GM12872 (cell line): ENCODE measurements at regions not wholly inside any gene's neighbourhood (a gene's known extent, or its start where the extent isn't known, plus 50 kb on each side); places are given as distances from the start of the nearest gene placed in this dataset.

Experiments used
- CTCF ChIP-seq: IDR thresholded peaks from 3 replicates; pipeline ENCODE4 v1.5.1; 2011; ENCODE audit warnings: low read depth, mild to moderate bottlenecking, low read length, moderate library complexity; ENCODE audit not compliant: insufficient read depth

GRCh38 chr21:14825514-14825974 is 239.3 kb downstream of the NRIP1 start:
- no peak for TF ChIP-seq CTCF

- no peak for TF ChIP-seq CTCF
These were observed 240.7 kb downstream of the NRIP1 start for GRCh38 chr21:14824126-14824525.

- no peak for TF ChIP-seq CTCF
These were observed 247.5 kb downstream of the NRIP1 start for GRCh38 chr21:14817311-14817710.

- no peak for TF ChIP-seq CTCF
These were observed 249.8 kb downstream of the NRIP1 start for GRCh38 chr21:14814991-14815390.

GRCh38 chr21:14814282-14814681 is 250.5 kb downstream of the NRIP1 start:
- no peak for TF ChIP-seq CTCF

GRCh38 chr21:14797543-14797942 is 251.4 kb upstream of the SAMSN1 start:
- no peak for TF ChIP-seq CTCF

GRCh38 chr21:14787312-14787711 is 241.2 kb upstream of the SAMSN1 start:
- no peak for TF ChIP-seq CTCF

- TF ChIP-seq CTCF, result no peak
These were observed 239.6 kb upstream of the SAMSN1 start for GRCh38 chr21:14785679-14786078.
